ENCODE measurements at regions not wholly inside any gene's neighbourhood (a gene's known extent, or its start where the extent isn't known, plus 50 kb on each side); places are given as distances from the start of the nearest gene placed in this dataset.

- Histone ChIP-seq H3K36me3 (no peaks in the 10 kb centered on the region), H3K4me3 (no peak overlapping the region), H3K27ac (no peak overlapping the region), H3K4me1 (no peaks in the 10 kb centered on the region), H3K9me3 (no peaks in the 10 kb centered on the region), H3K27me3 (no peaks in the 10 kb centered on the region)
- no peak for DNase-seq
- intact Hi-C loops (cut with DNase I; ENCODE audit: low total_unique reads), result no loop called here
- no peak for TF ChIP-seq POLR2A (IDR thresholded peaks at IDR 0.05)
- no peak for TF ChIP-seq CTCF (IDR thresholded peaks at IDR 0.05)
Measured at GRCh38 chr4:189084671-189085070, 856.0 kb upstream of the FRG1 start.

DNA sequence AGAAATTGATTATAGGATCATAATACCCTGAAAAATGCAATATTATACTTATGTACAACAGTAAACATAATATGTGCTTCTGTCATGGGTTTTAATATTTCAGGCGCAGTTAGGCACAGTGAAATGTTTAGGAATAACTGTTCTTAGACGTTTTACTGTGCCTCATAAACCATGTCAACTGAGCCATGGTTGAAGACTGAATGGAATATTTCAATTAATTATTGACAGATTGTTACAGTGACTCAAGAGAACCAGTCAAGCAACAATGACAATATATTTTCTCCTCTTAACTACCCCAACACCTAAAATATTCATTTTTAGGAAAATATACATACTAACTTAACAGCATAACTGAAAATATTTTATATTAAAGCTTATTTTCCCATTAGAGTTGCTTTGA is 852.7 kb upstream of the FRG1 start:
- no peak for TF ChIP-seq POLR2A (IDR thresholded peaks at IDR 0.05)
- TF ChIP-seq CTCF (IDR thresholded peaks at IDR 0.05), result no peak
- intact Hi-C loops (cut with DNase I; ENCODE audit: low total_unique reads), result no loop called here
- Histone ChIP-seq H3K4me1 (no peaks in the 10 kb centered on the region), H3K4me3 (no peak overlapping the region), H3K27me3 (no peaks in the 10 kb centered on the region), H3K9me3 (no peaks in the 10 kb centered on the region), H3K36me3 (no peaks in the 10 kb centered on the region), H3K27ac (no peak overlapping the region)
- DNase-seq, result no peak

DNA sequence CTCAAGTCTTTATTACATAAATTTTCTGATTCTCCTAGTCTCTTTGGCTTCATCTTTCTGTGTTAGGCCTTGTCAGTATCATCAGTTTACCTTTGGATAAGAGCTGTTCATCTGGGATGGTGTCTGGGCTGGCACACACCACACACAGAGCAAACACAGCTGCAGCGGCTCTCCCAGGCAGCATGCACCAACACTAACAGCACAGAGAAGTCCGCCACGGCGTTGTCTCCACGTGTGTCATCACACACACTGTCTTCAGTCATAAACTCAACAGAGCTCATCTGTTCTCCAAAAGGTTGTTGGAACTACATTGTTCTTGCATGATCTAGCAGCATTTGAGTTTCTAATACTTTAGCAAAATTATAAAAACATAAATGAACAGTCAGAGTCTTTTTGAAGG is 851.9 kb upstream of the FRG1 start:
- TF ChIP-seq POLR2A (IDR thresholded peaks at IDR 0.05) (no peak), CTCF (IDR thresholded peaks at IDR 0.05) (no peak)
- H3K27ac ChIP-seq, result no peak overlapping the region
- no peak for DNase-seq
- no peak overlapping the region for H3K4me3 ChIP-seq
- H3K9me3 ChIP-seq, result no peaks in the 10 kb centered on the region
- no peaks in the 10 kb centered on the region for H3K27me3 ChIP-seq
- H3K36me3 ChIP-seq, result no peaks in the 10 kb centered on the region
- no peaks in the 10 kb centered on the region for H3K4me1 ChIP-seq
- intact Hi-C loops (cut with DNase I; ENCODE audit: low total_unique reads), result no loop called here

DNA sequence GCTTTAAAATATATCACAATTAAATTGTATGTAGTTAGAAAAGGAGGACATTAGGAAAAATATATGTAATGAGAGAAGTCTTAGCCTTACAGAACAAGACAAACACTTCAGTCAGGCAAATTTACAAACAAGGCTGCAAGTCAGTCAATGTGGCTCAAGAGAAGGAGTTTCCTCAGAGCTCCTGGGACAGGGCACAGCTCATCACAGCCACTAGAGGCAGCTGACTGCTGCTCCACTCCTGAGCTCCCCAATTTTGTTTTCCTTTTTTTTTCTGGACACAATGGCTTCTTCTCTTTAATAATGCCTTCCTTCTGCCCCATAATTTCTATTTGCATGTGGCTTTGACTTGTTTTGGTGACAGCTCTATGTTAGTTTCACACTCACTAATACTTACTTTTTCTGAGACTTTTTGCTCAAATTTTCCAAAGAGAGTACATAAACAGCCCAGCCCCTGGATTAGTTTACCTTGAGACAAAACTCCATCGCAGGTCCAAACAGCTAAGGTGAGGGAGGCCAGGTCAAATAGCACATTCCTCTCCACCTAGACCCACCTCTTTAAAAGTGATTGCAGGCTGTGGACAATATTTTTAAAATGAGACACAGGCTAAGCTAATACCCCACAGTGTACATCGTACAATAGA is 850.4 kb upstream of the FRG1 start:
- no peaks in the 10 kb centered on the region for H3K36me3 ChIP-seq
- H3K27ac ChIP-seq, result no peak overlapping the region
- no peak overlapping the region for H3K4me3 ChIP-seq
- TF ChIP-seq POLR2A (IDR thresholded peaks at IDR 0.05), result no peak
- TF ChIP-seq CTCF (IDR thresholded peaks at IDR 0.05), result no peak
- H3K27me3 ChIP-seq, result no peaks in the 10 kb centered on the region
- intact Hi-C loops (cut with DNase I; ENCODE audit: low total_unique reads), result no loop called here
- H3K9me3 ChIP-seq, result no peaks in the 10 kb centered on the region
- no peaks in the 10 kb centered on the region for H3K4me1 ChIP-seq
- no peak for DNase-seq

DNA sequence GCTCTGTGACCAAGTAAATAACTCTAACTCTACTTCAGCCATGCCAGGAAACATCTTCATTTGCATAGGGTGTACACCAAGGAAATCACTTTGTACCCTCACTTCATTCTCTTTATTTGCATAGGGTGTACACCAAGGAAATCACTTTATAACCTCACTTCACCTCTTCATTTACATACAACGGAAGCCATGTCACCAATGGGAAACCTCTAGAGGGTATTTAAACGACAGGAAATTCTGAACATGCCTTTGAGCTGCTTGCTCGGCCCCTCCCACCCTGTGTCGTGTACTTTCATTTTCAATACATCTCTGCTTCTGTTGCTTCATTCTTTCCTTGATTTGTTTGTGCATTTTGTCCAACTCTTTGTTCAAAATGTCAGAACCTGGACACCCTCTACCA is 848.1 kb upstream of the FRG1 start:
- Histone ChIP-seq H3K27ac (no peak overlapping the region), H3K9me3 (no peaks in the 10 kb centered on the region), H3K36me3 (no peaks in the 10 kb centered on the region), H3K4me3 (no peak overlapping the region), H3K27me3 (no peaks in the 10 kb centered on the region), H3K4me1 (no peaks in the 10 kb centered on the region)
- no peak for DNase-seq
- TF ChIP-seq CTCF (IDR thresholded peaks at IDR 0.05), result no peak
- no peak for TF ChIP-seq POLR2A (IDR thresholded peaks at IDR 0.05)
- intact Hi-C loops (cut with DNase I; ENCODE audit: low total_unique reads), result no loop called here
